ENCODE measurements at regions not wholly inside any gene's neighbourhood (a gene's known extent, or its start where the extent isn't known, plus 50 kb on each side); places are given as distances from the start of the nearest gene placed in this dataset.

- TF ChIP-seq CTCF (IDR thresholded peaks at IDR 0.05; ENCODE audit: low read depth, low read length) (no peak), EZH2phosphoT487 (IDR thresholded peaks at IDR 0.05; ENCODE audit: low read depth) (no peak)
- Histone ChIP-seq H3K27ac (ENCODE audit: low read length) (no peak overlapping the region), H3K4me2 (ENCODE audit: low read length) (no peak overlapping the region), H3K9me3 (ENCODE audit: insufficient read depth, low read length) (no peaks in the 10 kb centered on the region), H3K36me3 (replicated peaks; ENCODE audit: low read depth, low read length) (no peaks in the 10 kb centered on the region), H3K4me1 (ENCODE audit: low read length) (no peaks in the 10 kb centered on the region), H3K79me2 (ENCODE audit: low read length) (no peaks in the 10 kb centered on the region), H3K4me3 (ENCODE audit: low read length) (no peak overlapping the region), H2AFZ (ENCODE audit: low read depth, low read length) (no peak overlapping the region), H3K9ac (ENCODE audit: low read length) (no peak overlapping the region), H4K20me1 (ENCODE audit: insufficient read depth, low read length) (no peaks in the 10 kb centered on the region), H3K27me3 (ENCODE audit: low read depth, low read length) (peaks cover 5% of the 10 kb centered on the region; the same call in 1 of the 2 replicates)
Observed at GRCh38 chr9:16308645-16309044, 561.8 kb downstream of the BNC2 start.

- no peaks in the 10 kb centered on the region for H3K9me3 ChIP-seq (ENCODE audit: insufficient read depth, low read length)
- H3K79me2 ChIP-seq (ENCODE audit: low read length), result no peaks in the 10 kb centered on the region
- TF ChIP-seq EZH2phosphoT487 (IDR thresholded peaks at IDR 0.05; ENCODE audit: low read depth) (no peak), CTCF (IDR thresholded peaks at IDR 0.05; ENCODE audit: low read depth, low read length) (no peak)
- peaks cover 5% of the 10 kb centered on the region; the same call in 1 of the 2 replicates for H3K27me3 ChIP-seq (ENCODE audit: low read depth, low read length)
- H3K36me3 ChIP-seq (replicated peaks; ENCODE audit: low read depth, low read length), result no peaks in the 10 kb centered on the region
- no peak overlapping the region for H3K4me2 ChIP-seq (ENCODE audit: low read length)
- H2AFZ ChIP-seq (ENCODE audit: low read depth, low read length), result no peak overlapping the region
- H3K4me3 ChIP-seq (ENCODE audit: low read length), result no peak overlapping the region
- no peak overlapping the region for H3K27ac ChIP-seq (ENCODE audit: low read length)
- no peaks in the 10 kb centered on the region for H4K20me1 ChIP-seq (ENCODE audit: insufficient read depth, low read length)
- H3K9ac ChIP-seq (ENCODE audit: low read length), result no peak overlapping the region
- H3K4me1 ChIP-seq (ENCODE audit: low read length), result no peaks in the 10 kb centered on the region
Observed at GRCh38 chr9:16309082-16309468, 561.4 kb downstream of the BNC2 start.

GRCh38 chr9:16309469-16310271 lies 560.8 kb downstream of the BNC2 start:
- H3K9ac ChIP-seq (ENCODE audit: low read length), result no peak overlapping the region
- peaks cover 7% of the 10 kb centered on the region; the same call in 1 of the 2 replicates for H3K27me3 ChIP-seq (ENCODE audit: low read depth, low read length)
- no peaks in the 10 kb centered on the region for H3K36me3 ChIP-seq (replicated peaks; ENCODE audit: low read depth, low read length)
- H3K4me3 ChIP-seq (ENCODE audit: low read length), result no peak overlapping the region
- no peaks in the 10 kb centered on the region for H3K9me3 ChIP-seq (ENCODE audit: insufficient read depth, low read length)
- no peaks in the 10 kb centered on the region for H3K4me1 ChIP-seq (ENCODE audit: low read length)
- no peaks in the 10 kb centered on the region for H4K20me1 ChIP-seq (ENCODE audit: insufficient read depth, low read length)
- no peak overlapping the region for H3K4me2 ChIP-seq (ENCODE audit: low read length)
- no peak overlapping the region for H2AFZ ChIP-seq (ENCODE audit: low read depth, low read length)
- no peak overlapping the region for H3K27ac ChIP-seq (ENCODE audit: low read length)
- TF ChIP-seq EZH2phosphoT487 (IDR thresholded peaks at IDR 0.05; ENCODE audit: low read depth) (no peak), CTCF (IDR thresholded peaks at IDR 0.05; ENCODE audit: low read depth, low read length) (no peak)
- H3K79me2 ChIP-seq (ENCODE audit: low read length), result no peaks in the 10 kb centered on the region

GRCh38 chr9:16310278-16311110 lies 560.0 kb downstream of the BNC2 start:
- Histone ChIP-seq H3K27me3 (ENCODE audit: low read depth, low read length) (peaks cover 8% of the 10 kb centered on the region; the same call in 1 of the 2 replicates), H3K27ac (ENCODE audit: low read length) (no peak overlapping the region), H3K9me3 (ENCODE audit: insufficient read depth, low read length) (no peaks in the 10 kb centered on the region), H3K4me2 (ENCODE audit: low read length) (no peak overlapping the region), H2AFZ (ENCODE audit: low read depth, low read length) (no peak overlapping the region), H4K20me1 (ENCODE audit: insufficient read depth, low read length) (no peaks in the 10 kb centered on the region), H3K4me1 (ENCODE audit: low read length) (no peaks in the 10 kb centered on the region), H3K79me2 (ENCODE audit: low read length) (no peaks in the 10 kb centered on the region), H3K4me3 (ENCODE audit: low read length) (no peak overlapping the region), H3K9ac (ENCODE audit: low read length) (no peak overlapping the region), H3K36me3 (replicated peaks; ENCODE audit: low read depth, low read length) (no peaks in the 10 kb centered on the region)
- TF ChIP-seq CTCF (IDR thresholded peaks at IDR 0.05; ENCODE audit: low read depth, low read length) (no peak), EZH2phosphoT487 (IDR thresholded peaks at IDR 0.05; ENCODE audit: low read depth) (no peak)

Measured in OCI-LY3 (cell line).